GM12878 (cell line): ENCODE measurements at regions not wholly inside any gene's neighbourhood (a gene's known extent, or its start where the extent isn't known, plus 50 kb on each side); places are given as distances from the start of the nearest gene placed in this dataset.

Experiments used
- ATAC-seq: fragments of 200-7000 bp; cut with Tn5 transposase; 3 replicates; pipeline ENCODE4 v1.9.1; 2020; ENCODE audit warnings: mild to moderate bottlenecking, moderate library complexity
- BruUV-seq: library from RNA; stranded (reverse); fragments of 400-500 nt; replicated peaks from 2 replicates; lab custom pipeline; 2021; lab: Mats Ljungman, UMichigan
- CTCF ChIA-PET: fragments of 300-600 bp; sonication (Branson Sonifier 250); formaldehyde crosslinking; extraction: SDS; loops from one replicate; lab custom pipeline; 2021; ENCODE audit warnings: inconsistent platforms; lab: Yijun Ruan, JAX
- POLR2A ChIA-PET: fragments of 350-600 bp; formaldehyde crosslinking; extraction: SDS; loops from one replicate; lab custom pipeline; 2021; ENCODE audit warnings: inconsistent platforms; lab: Charles Lee
- RAD21 ChIA-PET: fragments of 300-600 bp; sonication (Branson Sonifier 250); formaldehyde crosslinking; loops from one replicate; lab custom pipeline; 2023; ENCODE audit warnings: antibody characterized with exemption; ENCODE audit not compliant: unreplicated experiment; lab: Charles Lee
- SMC1A ChIA-PET: fragments of 300-600 bp; sonication (Branson Sonifier 250); formaldehyde crosslinking; loops from one replicate; lab custom pipeline; 2023; ENCODE audit not compliant: unreplicated experiment, uncharacterized antibody; lab: Charles Lee
- DNase-seq: peaks from one replicate; pipeline ENCODE4 v3.0.0-alpha.2; 2011; ENCODE audit warnings: low read depth, low spot score
- FAIRE-seq: peaks from 3 replicates; lab custom pipeline; 2011; peaks lifted over from hg19 to GRCh38; lab: Jason Lieb, UNC
- H2AFZ ChIP-seq: 2 replicates; pipeline ENCODE4 v1.6.0; 2011; ENCODE audit warnings: low read depth, low read length, control low read depth; ENCODE audit not compliant: control insufficient read depth
- H3K27ac ChIP-seq: 2 replicates; pipeline ENCODE4 v1.5.1; 2011; ENCODE audit warnings: control low read depth; ENCODE audit not compliant: control insufficient read depth, insufficient read depth
- H3K27me3 ChIP-seq, 2 experiments: replicated peaks in 1 of 2; 2 replicates each; pipeline versions ENCODE4 v1.6.0 to v1.6.1; 2011; ENCODE audit warnings: low read length in 1 of 2; ENCODE audit not compliant: control insufficient read depth in 2 of 2, insufficient read depth in 2 of 2
- H3K36me3 ChIP-seq, 2 experiments: 2 replicates each; pipeline ENCODE4 v1.5.1; 2011; ENCODE audit warnings: low read length in 1 of 2; ENCODE audit not compliant: control insufficient read depth in 2 of 2, insufficient read depth in 2 of 2
- H3K4me1 ChIP-seq: 2 replicates; pipeline ENCODE4 v1.6.1; 2011; ENCODE audit warnings: mild to moderate bottlenecking, low read length, moderate library complexity, mixed read lengths; ENCODE audit not compliant: control insufficient read depth, insufficient read depth
- H3K4me2 ChIP-seq: 2 replicates; pipeline ENCODE4 v1.6.0; 2011; ENCODE audit warnings: control low read depth; ENCODE audit not compliant: control insufficient read depth, insufficient read depth
- H3K4me3 ChIP-seq: fragments of 200-600 bp; sonication (generic); 2 replicates; pipeline ENCODE4 v1.5.1; 2016
- H3K79me2 ChIP-seq: 2 replicates; pipeline ENCODE4 v1.6.0; 2011; ENCODE audit warnings: low read length; ENCODE audit not compliant: control insufficient read depth, insufficient read depth
- H3K9ac ChIP-seq: 2 replicates; pipeline ENCODE4 v1.8.0; 2011; ENCODE audit warnings: low read length, control low read depth, mixed read lengths; ENCODE audit not compliant: control insufficient read depth, insufficient read depth
- H3K9me3 ChIP-seq: replicated peaks from 3 replicates; pipeline ENCODE4 v1.5.1; 2011; ENCODE audit warnings: mild to moderate bottlenecking, low read length; ENCODE audit not compliant: control insufficient read depth, insufficient read depth
- H4K20me1 ChIP-seq: 2 replicates; pipeline ENCODE4 v1.6.0; 2011; ENCODE audit not compliant: control insufficient read depth, insufficient read depth
- ATF7 ChIP-seq: fragments of 450-650 bp; IDR thresholded peaks from 2 replicates; pipeline ENCODE4 v1.6.1; 2016; ENCODE audit warnings: low read depth, mild to moderate bottlenecking
- BCL11A ChIP-seq: IDR thresholded peaks from 2 replicates; pipeline ENCODE4 v1.6.1; 2011; ENCODE audit warnings: low read depth, low read length
- CREM ChIP-seq: IDR thresholded peaks from 2 replicates; pipeline ENCODE4 v1.6.1; 2014; ENCODE audit warnings: antibody characterized with exemption, low read depth
- EGR1 ChIP-seq, 2 experiments: IDR thresholded peaks; 1 replicate in 1 of 2; 2 replicates in 1 of 2; pipeline ENCODE4 v1.6.1; 2011 to 2012; ENCODE audit warnings: low read depth in 2 of 2, low read length in 2 of 2, borderline replicate concordance in 1 of 2, mild to moderate bottlenecking in 1 of 2, moderate library complexity in 1 of 2
- EP300 ChIP-seq, 2 experiments: fragments of 150-350 bp in 1 of 2; IDR thresholded peaks; 2 replicates each; pipeline ENCODE4 v1.6.1; 2011 to 2012; ENCODE audit warnings: low read depth in 2 of 2, low read length in 2 of 2, borderline replicate concordance in 1 of 2, improper control_type of control experiment in 1 of 2, inconsistent platforms in 1 of 2; ENCODE audit not compliant: control insufficient read depth in 1 of 2
- FOXK2 ChIP-seq: fragments of 450-650 bp; IDR thresholded peaks from 2 replicates; pipeline ENCODE4 v1.6.1; 2017; ENCODE audit warnings: mild to moderate bottlenecking, moderate library complexity
- HCFC1 ChIP-seq: fragments of 150-350 bp; IDR thresholded peaks from 2 replicates; pipeline ENCODE4 v1.6.1; 2014; ENCODE audit warnings: low read length
- IRF4 ChIP-seq: IDR thresholded peaks from 2 replicates; pipeline ENCODE4 v1.6.1; 2011; ENCODE audit warnings: low read depth, low read length
- JUND ChIP-seq: IDR thresholded peaks from 2 replicates; pipeline ENCODE4 v1.6.1; 2012; ENCODE audit warnings: low read depth, mild to moderate bottlenecking, low read length, improper control_type of control experiment, moderate library complexity
- POU2F2 ChIP-seq: IDR thresholded peaks from 3 replicates; pipeline ENCODE4 v1.6.1; 2011; ENCODE audit warnings: low read depth, mild to moderate bottlenecking, low read length, borderline replicate concordance
- PRDM15 ChIP-seq: fragments of 450-650 bp; formaldehyde crosslinking; IDR thresholded peaks from 2 replicates; pipeline ENCODE4 v1.4.0; 2020; ENCODE audit warnings: mild to moderate bottlenecking, moderate library complexity
- SREBF1 ChIP-seq: IDR thresholded peaks from 2 replicates; pipeline ENCODE4 v1.6.1; 2012; ENCODE audit warnings: mild to moderate bottlenecking, low read length
- SRF ChIP-seq, 2 experiments: IDR thresholded peaks; 2 replicates each; pipeline ENCODE4 v1.6.1; 2011; ENCODE audit warnings: low read depth in 2 of 2, low read length in 2 of 2, mild to moderate bottlenecking in 1 of 2, moderate library complexity in 1 of 2
- STAT3 ChIP-seq: IDR thresholded peaks from 2 replicates; pipeline ENCODE4 v1.6.1; 2011; ENCODE audit warnings: low read depth, low read length, improper control_type of control experiment
- ZBTB40 ChIP-seq: fragments of 450-650 bp; IDR thresholded peaks from 2 replicates; pipeline ENCODE4 v1.6.1; 2016; ENCODE audit warnings: mild to moderate bottlenecking, moderate library complexity, borderline replicate concordance
- WGBS: methylation state at CpG from one replicate; pipeline ENCODE4 v1.1.6; 2016; ENCODE audit warnings: low lambda C conversion rate; ENCODE audit not compliant: insufficient replicate concordance, insufficient coverage; ENCODE audit errors: missing lambda C conversion rate; 5-methylcytosine and 5-hydroxymethylcytosine counted together
- in situ Hi-C: fragments of 300-500 bp; cut with MboI; formaldehyde crosslinking; loops from 9 replicates; pipeline ENCODE4 v1.14.3; 2018; ENCODE audit warnings: mixed read lengths
- intact Hi-C: fragments of 100-400 bp; cut with micrococcal nuclease; formaldehyde crosslinking; loops from one replicate; pipeline ENCODE4 v1.14.2; 2022; ENCODE audit not compliant: unreplicated experiment

GRCh38 chr11:119572481-119573424, 149.8 kb upstream of the THY1 start:
- RAD21 ChIA-PET: no interaction called here
- ATAC-seq (no peak), FAIRE-seq (no peak)
- no peak overlapping the region for H2AFZ ChIP-seq
- H3K4me3 ChIP-seq: no peak overlapping the region
- no TSS peak for BruUV-seq
- no peak for TF ChIP-seq STAT3
- no peak for TF ChIP-seq POU2F2
- no peak for TF ChIP-seq ZBTB40
- TF ChIP-seq CREM: no peak
- TF ChIP-seq SREBF1: no peak
- no peak for TF ChIP-seq EGR1 (IDR thresholded peaks at IDR 0.05; ENCODE audit: borderline replicate concordance in 1 of 2, low read depth in 2 of 2, low read length in 2 of 2)
- no peak for TF ChIP-seq BCL11A
- no peak for TF ChIP-seq JUND
- no peak for TF ChIP-seq PRDM15 (CRISPR knock-in tag)
- TF ChIP-seq ATF7: no peak
- no peak for TF ChIP-seq SRF (IDR thresholded peaks at IDR 0.05; ENCODE audit: low read depth in 2 of 2, low read length in 2 of 2)
- no peak for TF ChIP-seq HCFC1
- TF ChIP-seq IRF4: no peak
- no peak for TF ChIP-seq EP300 (IDR thresholded peaks at IDR 0.05; ENCODE audit: borderline replicate concordance in 1 of 2, control insufficient read depth in 1 of 2, low read depth in 2 of 2, low read length in 2 of 2)
- no peak for TF ChIP-seq FOXK2
- TF ChIP-seq, all 136 proteins: peak for 0
- no peaks in the 10 kb centered on the region for H3K9me3 ChIP-seq
- WGBS: 48% methylated on average over 13 of the region's 13 CpGs
- peaks cover 0 to 1% of the 10 kb centered on the region in 2 experiments; a peak in 1 of 4 replicates for H3K27me3 ChIP-seq
- in situ Hi-C loops: no loop called here
- no peak overlapping the region for H3K4me2 ChIP-seq
- DNase-seq: no peak
- ChIA-PET CTCF (interaction anchor here (0.6 to 1.2 kb wide), 3 partner anchors 39 to 98 kb away, joined by 3 read pairs; no protein-coding TSS in a partner anchor), POLR2A (no interaction called here), SMC1A (no interaction called here)
- no peak overlapping the region for H3K9ac ChIP-seq
- no peaks in the 10 kb centered on the region for H3K36me3 ChIP-seq
- no peaks in the 10 kb centered on the region for H3K79me2 ChIP-seq
- H3K27ac ChIP-seq: no peak overlapping the region
- no peaks in the 10 kb centered on the region for H4K20me1 ChIP-seq
- H3K4me1 ChIP-seq: peaks cover 5% of the 10 kb centered on the region
- intact Hi-C loops: no loop called here
